AG10803 (cell line): ENCODE measurements at regions not wholly inside any gene's neighbourhood (a gene's known extent, or its start where the extent isn't known, plus 50 kb on each side); places are given as distances from the start of the nearest gene placed in this dataset.

Source experiments
- DNase-seq: peaks from one replicate; pipeline ENCODE4 v3.0.0; 2010; ENCODE audit warnings: low read depth
- H3K4me3 ChIP-seq: 2 replicates; pipeline ENCODE4 v1.5.1; 2011; ENCODE audit warnings: mild to moderate bottlenecking, low read length, control low read depth
- TF ChIP-seq, protein P1 (sequence below): conservative IDR thresholded peaks from 2 replicates; pipeline ENCODE4 v1.5.1; 2011; ENCODE audit warnings: mild to moderate bottlenecking, low read length, control low read depth, inconsistent platforms

DNA sequence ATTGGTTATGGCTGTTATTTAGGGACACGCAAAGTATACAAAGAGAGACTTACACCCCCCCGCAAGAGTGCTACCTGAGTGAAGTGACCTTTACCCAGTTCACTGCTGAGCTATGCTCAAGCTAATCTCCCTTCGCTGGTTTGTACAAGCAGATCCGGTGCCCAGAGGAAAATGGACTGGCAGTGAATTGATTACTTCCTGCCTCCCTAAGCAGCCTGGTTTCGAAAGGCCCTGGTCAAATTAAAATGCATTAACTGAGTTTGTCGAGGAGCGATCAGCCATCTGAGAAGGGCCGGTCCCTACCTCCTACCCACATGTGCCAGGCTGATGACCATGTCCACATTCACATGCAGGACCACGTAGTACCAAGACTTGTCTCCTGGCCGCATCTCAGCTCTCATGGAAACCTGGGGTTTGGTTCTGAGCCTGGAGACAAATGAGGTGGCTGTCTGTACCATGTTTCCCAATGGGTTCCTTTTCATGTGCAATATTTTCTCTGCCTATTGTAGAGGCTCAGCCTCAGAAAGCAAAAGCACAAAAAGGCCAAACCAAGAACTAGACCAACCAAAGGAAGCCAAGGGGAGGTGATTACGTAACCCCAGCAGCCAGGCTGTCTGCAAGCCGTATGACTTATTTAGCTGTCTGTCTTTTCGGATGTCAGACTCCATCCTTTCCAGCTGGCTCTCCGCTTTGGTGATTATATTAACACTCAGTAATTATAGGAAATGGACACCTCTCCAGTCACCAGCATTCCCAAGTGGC is 284.7 kb upstream of the PWP1 start:
- TF ChIP-seq, protein P1, sequence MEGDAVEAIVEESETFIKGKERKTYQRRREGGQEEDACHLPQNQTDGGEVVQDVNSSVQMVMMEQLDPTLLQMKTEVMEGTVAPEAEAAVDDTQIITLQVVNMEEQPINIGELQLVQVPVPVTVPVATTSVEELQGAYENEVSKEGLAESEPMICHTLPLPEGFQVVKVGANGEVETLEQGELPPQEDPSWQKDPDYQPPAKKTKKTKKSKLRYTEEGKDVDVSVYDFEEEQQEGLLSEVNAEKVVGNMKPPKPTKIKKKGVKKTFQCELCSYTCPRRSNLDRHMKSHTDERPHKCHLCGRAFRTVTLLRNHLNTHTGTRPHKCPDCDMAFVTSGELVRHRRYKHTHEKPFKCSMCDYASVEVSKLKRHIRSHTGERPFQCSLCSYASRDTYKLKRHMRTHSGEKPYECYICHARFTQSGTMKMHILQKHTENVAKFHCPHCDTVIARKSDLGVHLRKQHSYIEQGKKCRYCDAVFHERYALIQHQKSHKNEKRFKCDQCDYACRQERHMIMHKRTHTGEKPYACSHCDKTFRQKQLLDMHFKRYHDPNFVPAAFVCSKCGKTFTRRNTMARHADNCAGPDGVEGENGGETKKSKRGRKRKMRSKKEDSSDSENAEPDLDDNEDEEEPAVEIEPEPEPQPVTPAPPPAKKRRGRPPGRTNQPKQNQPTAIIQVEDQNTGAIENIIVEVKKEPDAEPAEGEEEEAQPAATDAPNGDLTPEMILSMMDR: no peak
- no peak overlapping the region for H3K4me3 ChIP-seq
- DNase-seq: peak; percentile 72

DNA sequence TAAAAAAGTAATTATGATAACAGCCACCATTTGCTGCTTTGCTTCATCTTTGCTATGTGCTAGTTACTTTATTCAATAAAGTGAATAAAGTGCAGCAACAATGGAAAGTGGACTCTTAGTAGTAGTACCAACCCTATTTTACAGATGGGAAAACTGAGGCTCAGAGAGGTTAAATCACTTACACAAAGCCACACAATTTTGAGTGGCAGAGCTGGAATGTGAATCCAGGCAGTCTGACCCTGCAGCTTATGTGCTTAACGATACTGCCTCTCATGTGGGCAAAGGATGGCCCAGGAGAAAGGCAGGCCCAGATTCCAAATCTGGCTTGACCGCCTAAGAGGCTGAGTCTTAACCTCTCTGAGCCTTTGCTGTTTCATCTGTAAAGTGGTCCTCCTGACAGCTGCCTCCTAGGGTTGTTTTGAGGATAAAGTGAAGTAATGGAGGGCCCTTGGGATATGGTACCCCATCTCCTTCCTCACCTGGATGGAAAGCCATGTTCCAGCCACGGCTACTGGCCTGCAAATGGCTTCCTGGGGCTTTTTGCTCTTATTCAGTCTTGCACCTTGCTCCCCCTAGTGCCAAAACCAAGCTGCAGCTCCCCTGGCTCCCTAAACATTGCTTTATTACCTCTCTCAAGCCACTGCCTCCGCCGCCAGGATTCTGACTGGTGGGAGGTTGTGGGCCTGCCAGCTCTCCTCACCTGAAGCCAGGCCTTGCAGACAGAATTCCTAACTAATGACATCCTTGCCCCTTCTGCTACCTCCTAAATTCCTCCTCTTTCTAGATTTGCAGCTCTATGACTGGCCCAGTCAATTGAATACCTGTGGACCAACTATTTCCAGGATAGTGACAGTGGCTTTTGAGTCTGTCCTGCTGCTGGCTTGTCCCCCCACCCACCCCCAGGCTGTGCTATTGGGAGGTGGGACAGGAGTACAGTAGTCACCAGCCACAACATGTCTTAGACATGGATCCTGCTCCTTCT is 283.3 kb upstream of the PWP1 start:
- DNase-seq: peak; percentile 53
- no peak overlapping the region for H3K4me3 ChIP-seq
- TF ChIP-seq, protein P1: peak; percentile 70

DNA sequence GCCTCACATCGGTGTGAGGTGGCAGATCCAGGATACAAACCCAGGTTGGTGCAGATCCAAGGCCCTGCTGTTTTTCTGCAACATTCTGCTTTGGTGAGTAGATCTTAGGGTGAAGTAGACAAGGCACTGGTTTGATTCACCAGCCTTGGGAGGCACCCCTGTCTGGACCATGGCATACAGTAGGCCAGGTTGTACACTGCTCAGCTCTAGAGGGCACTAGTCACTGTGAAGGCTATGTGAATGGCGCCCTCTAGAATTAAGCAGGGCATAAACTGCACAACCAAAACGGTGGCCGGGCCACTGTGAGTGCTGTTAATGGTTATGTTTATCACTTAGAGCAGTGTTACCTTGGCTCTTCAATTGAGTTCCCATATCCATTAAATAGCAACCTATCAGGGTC is 280.6 kb upstream of the PWP1 start:
- DNase-seq: peak; percentile 21
- H3K4me3 ChIP-seq: no peak overlapping the region
- TF ChIP-seq, protein P1: peak; percentile 51

DNA sequence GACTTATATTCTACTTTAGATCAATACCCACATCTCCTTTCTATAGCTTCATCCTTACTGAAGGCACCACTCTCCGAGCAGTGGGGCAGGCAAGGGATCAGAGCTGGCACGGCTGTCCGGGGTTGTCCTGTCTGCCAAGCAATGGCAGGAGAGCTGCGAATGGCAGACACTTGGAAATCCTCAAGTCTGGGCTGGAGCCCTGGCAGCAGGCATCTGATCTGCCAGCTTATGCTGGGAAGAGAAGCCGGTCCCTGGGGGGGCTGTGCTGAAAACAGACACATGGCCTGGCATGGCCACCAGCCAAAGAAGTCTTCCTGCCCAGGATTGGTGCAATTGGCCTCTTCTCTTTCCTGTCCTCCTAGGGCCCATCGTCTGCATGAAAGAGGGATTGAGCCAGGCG is 280.2 kb upstream of the PWP1 start:
- TF ChIP-seq, protein P1: no peak
- H3K4me3 ChIP-seq: no peak overlapping the region
- DNase-seq: no peak

DNA sequence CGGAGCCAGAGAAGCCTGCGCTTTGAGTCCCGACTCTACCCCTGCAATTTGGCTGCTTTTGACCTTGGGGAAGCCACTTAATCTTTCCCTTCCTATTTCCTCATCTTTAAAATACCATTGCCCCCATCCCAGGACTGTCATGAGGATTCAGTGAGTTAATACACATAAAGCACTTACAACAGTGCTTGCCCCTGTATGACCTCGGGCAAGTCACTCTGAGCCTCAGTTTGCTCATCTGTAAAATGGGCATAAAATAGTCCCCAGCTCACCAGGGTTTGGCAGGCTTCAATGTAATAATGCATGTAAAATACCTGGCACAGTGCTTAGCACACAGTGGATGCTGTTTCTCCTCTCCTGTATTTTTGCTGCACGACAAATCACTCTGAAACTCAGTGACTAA is 278.7 kb upstream of the PWP1 start:
- no peak overlapping the region for H3K4me3 ChIP-seq
- DNase-seq: no peak
- TF ChIP-seq, protein P1: no peak

DNA sequence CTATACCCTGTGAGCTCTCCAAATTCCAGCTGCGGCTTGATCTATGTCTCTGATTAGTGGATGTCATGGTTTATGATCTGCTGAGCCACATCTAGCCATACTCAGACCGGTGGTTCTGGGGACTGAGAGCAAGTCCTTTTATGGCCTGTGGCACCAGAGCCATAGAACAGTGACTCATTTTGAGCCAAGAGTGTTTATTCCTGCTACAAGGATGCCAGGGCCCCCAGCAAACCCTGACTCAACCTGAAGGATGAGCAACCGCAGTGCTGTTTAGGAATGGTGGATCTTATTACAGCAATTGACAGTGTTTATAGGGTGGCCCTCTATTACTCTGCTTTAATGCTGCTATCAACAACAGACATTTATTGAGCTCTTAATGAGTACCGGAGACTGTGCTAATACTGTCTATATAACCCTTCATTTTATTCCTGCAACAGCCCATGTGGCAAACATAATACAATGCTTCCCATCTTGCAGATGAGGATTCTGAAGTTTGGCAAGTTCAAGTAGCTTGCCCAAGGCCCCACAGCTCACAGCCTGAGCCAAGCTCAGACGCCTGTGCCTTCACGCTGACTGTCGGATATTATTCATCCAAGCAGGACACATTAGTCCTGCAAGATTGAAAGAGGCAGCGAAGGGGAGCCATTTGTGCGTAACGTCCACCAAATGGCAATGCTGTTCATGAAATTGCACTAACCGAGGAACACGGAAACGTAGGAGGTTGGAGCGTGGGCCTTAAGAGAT is 273.6 kb upstream of the PWP1 start:
- TF ChIP-seq, protein P1: no peak
- peak; percentile 78 for DNase-seq
- no peak overlapping the region for H3K4me3 ChIP-seq
